NCI-H1092 treated with DMSO at 0.1 percent for 48 hours (cell line): ENCODE measurements at regions not wholly inside any gene's neighbourhood (a gene's known extent, or its start where the extent isn't known, plus 50 kb on each side); places are given as distances from the start of the nearest gene placed in this dataset.

ENCODE experiments used
- DNase-seq: peaks from one replicate; lab custom pipeline; 2025; lab: John Stamatoyannopoulos, UW

DNA sequence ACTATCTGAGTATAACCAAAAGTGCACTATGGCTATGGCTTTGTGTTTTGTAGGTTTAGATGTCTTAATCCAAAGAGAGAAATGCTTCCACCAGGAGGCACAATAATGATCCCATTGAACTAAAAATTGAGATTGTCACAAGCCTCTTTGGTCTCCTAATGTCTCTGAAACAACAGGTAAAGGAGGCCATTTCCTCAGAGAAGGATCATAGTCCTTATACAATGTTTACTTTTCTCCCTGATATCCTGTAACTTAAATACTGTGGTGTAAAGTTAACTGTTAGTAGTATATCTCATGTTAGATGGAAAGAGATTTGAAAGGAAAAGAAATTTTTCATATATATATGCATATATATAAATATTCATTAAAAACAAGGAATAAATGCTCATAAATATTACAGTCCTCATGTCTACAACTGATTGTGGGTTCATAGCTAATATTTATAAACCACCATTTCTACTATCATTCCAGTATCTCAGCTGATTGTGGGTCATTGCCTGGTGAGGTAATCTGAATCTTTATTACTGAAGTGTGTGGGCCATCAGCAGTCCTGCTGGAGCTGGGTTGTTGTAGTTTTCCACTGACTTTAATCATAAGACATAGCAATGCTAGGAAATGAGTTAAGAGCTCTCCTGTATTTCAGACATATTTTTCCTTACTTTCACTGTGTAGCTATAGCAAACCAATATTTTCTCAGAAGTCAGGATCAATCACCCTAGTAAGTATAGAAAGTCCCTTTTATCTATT lies 1230.4 kb downstream of the PCDH18 start:
- no peak for DNase-seq

DNA sequence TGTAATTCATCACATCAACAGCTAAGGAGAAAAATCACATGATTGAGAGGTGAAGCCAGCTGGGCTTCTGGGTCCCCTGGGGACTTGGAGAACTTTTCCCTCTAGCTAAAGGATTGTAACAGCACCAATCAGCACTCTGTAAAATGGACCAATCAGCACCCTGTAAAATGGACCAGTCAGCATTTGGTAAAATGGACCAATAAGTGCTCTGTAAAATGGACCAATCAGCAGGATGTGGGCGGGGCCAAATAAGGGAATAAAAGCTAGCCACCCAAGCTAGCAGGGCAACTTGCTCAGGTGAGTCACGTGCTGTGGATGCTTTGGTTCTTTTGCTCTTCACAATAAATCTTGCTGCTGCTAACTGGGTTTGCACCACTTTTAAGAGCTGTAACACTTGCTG lies 1248.3 kb downstream of the PCDH18 start:
- no peak for DNase-seq

DNA sequence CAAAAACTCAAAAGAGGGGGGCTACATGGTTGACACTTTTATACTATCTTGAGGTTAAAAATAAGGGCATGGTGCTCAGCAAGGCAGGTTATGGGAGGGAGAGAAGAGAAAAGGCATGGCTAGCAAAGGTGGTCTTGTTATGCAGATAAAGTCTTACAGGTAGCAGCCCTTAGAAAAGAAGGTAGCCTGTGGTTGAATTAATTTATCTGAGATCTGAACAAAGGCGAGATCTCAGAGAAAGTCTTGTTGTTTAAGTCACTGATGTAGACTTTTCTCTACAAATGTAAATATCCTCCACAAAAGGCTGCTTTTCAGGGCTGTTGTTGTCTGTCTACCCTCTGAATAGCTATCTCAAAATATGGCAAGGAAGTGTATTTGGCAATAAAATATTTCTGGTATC lies 1250.4 kb downstream of the PCDH18 start:
- no peak for DNase-seq

DNA sequence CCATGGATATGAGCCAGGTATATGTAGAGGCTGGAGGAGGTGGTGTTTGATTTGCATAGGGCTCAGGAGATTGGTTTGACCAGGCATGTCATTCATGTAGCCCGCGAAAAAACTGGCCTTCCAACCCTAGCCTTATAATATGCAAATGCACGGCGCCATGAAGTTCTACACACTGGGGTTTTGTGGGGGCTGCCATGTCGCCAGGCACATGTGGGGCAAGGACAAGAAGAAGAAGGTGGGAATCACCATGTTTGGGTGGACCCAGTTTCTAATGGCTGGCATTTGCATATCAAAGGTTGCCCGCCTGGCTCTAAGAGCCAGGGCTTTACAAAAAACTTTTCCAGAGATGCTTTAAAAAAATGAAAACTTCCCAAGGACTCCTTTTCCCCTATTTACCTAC lies 1251.0 kb downstream of the PCDH18 start:
- DNase-seq = no peak

DNA sequence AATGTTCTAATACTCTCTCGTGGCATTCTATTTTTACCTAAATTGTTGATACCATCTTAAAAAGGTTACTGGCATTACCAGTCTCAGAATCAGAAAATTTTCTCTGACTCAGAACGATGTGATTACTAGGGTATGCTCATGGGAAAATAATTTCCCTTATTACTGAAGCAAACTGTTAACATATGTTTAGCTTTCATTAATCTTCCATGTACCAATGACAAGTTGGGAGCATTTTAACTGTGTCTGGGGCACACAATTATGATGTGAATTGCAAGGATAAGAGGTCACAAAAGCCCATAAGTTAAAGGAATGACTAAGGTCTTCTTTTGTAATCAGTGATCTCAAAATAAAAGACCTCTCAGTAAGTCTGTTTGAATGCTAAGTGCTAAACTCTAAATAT lies 1254.6 kb downstream of the PCDH18 start:
- no peak for DNase-seq

DNA sequence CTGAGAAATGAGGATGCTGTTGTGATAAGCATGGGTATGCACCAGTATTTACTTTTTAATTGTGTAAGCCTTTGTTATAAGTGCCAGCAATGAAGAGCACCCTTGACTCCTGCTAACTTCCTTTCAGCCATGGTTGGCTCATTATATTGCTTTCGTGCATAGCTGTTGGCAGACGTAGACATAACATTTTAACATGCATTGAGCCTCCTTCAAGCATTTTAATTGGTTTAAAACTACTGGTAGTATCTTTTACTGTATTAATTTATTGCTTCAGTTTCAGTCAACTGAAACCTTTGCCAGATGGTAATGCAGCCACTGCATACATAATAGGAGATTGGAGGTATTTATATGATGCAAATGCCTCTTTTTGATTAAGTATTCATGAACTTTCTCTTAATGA lies 1285.4 kb downstream of the PCDH18 start:
- DNase-seq = peak; percentile 19

DNA sequence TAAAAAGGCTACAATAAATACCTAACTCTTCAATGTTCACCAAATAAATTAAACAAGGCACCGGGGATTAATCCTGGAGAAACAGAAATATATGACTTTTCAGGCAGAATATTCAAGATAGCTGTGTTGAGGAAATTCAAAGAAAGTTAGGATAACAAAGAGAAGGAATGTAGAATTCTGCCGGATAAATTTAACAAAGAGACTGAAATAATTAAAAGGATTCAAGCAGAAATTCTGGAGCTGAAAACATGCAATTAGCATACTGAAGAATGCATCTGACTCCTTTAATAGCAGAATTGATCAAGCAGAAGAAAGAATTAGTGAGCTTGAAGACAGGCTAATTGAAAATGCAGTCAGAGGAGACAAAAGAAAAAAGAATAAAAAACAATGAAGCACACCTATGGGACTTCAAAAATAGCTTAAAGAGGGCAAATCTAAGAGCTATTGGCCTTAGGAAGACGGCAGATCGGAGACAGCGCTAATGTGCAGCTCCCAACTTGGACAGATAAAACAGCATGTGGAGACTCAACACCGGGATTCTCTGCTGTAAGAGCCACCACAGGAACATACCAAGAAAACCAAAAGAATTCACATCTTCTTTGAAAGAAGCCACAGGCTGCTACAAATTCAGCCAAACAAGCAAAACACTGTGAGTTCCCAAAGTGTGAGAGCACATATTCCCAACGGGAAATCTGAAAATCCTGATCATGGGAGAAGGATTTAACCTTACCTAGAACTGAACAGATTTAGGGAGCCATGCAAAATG lies 1290.9 kb downstream of the PCDH18 start:
- DNase-seq = no peak

DNA sequence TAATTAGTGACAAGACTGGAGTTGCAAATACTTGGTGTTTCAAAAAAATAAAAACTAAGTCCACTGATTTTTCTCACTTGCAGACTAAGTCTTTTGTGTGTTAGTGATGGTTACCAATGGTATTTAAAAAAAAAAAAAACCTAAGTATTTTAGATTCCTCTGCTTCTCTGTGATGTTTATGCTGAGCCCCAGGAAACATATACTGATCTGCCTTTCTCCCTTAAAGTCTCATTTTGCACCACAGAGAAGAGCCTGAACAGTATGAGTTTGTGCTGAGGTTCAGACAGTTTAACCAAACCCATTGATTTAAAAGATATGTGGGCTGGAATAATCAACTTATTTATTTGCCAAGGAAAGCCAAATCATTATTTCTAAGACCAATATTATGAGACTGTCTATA lies 1305.0 kb downstream of the PCDH18 start:
- no peak for DNase-seq

DNA sequence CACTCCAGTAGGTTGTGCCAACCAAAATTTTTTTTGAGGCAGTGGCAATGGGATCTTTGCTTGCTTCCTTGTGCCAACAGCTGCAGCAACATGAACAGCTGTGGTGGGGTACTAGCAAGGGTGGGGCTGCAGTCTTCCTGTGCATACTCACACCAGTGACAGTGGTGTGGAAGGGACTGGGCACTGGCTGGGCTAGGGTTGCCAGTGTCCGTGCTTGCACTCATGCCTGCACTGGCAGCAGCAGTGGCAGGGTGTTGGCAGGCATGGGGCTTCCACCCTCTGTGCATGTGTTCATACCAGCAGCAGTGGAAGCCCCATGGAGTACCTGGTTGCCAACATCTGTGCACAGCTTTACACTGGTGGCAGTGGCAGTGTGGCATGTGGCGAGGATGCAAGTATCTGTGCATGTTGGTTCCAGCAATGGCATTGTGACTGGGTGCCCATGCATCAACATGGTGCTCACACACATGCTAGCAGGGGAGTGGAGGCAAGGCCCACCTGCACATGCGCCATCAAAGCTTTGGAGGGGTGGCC lies 1312.6 kb downstream of the PCDH18 start:
- DNase-seq = no peak

DNA sequence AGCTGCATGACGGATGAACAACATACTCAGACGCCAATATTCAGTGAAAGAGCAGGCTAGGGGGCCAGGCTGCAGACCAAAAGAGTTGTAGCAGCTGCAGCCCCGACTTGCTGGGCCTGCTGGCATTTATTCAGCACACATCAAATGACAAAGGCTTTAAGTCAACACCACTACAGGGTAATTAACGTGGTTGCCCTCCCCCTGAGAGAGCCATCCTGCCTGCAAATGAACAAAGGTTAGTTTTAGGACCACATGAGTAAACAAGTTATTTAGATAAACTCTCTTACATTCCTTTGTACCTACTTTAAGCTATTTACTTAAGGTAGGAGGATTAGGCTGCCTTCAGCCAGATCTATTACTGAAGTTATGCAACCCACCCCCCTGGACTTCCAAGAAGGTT lies 1329.1 kb downstream of the PCDH18 start:
- no peak for DNase-seq

DNA sequence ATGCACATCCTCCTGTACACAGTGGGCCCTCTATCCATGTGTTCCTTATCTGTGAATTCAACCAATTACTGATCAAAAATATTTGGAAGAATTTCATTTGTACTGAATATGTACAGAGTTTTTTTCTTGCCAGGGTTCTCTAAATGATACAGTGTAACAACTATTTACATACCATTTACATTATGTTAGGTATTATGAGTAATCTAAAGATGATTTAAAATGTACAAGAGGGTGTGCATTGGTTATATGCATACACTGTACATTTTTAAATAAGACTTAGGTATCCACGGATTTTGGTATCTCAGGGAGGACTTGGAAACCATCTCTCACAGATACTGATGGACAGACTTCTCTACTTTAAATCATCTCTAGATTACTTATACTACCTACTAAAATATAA lies 1333.9 kb downstream of the PCDH18 start:
- no peak for DNase-seq

DNA sequence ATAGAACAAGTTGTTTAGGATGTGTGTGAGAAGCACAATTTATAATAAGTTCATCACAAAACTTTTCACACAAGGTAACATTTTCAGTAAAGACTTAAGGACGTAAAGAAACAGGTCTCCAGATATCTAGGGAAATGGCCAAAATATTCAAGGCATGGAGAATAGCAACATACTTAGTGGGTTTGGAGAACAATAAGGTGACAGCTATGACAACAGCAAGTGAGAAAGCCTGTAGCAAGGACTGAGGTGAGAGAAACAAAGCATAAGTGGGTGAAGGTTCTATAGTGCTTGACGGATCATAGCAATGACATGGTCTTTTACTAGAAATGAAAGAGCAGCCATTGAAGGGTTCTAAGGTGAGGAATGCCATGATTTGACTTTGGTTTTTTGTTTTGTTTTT lies 1337.3 kb downstream of the PCDH18 start:
- no peak for DNase-seq

DNA sequence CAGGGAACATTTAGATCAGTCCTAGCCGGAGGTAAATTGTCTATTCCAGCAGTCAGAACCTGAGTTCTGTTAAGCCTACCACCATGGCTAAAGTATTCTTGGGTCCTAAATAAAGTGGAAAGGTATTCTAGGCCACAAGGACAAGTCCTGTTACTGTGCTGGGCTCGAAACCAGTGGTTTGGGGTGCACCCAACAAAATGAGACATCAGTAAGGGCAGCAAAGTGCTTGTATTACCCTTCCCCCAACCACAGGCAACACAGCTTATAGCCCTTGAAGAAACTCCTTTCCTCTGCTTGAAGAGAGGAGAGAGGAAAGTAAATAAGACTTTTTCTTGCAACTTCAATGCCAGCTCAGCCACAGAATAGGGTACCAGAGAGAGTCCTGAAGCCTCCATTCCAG lies 1345.6 kb downstream of the PCDH18 start:
- DNase-seq = no peak

DNA sequence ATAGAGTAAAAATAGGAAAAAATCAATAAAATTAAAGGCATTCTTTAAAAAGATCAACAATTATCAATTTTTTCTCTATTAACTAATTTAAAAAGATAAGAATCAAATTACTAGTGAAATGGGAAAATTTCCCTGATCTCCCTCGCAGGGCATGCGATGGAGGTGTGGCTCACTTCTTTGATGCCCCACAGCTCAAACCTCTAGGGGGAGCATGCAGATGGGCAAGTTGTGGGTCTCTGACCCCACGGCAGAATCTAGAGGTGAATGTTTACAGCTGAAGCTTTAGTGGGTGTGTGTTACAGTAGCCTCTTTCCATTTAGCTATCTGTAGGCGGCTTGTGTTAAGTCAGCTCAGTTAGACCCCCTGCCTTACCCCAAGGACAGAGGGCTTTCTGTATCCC lies 1348.8 kb downstream of the PCDH18 start:
- no peak for DNase-seq

DNA sequence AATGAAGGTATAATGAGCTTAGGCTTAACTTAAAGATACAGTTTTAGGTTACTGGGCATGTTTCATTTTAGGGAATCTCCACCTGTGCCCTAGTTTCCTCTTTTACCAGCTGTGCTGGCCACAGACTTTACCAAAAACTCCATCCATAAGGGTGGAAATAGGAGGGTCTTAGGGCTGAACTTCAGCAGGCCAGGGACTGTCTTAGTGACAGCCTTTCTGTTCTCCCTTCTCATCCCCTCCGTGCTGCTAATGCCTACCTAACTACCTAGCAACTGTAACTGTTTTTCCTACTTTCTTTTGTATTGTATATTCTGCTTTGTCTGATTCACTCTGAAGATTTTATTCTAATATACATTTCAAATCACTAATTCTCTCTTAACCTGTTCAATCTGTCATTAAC lies 1375.3 kb downstream of the PCDH18 start:
- no peak for DNase-seq

DNA sequence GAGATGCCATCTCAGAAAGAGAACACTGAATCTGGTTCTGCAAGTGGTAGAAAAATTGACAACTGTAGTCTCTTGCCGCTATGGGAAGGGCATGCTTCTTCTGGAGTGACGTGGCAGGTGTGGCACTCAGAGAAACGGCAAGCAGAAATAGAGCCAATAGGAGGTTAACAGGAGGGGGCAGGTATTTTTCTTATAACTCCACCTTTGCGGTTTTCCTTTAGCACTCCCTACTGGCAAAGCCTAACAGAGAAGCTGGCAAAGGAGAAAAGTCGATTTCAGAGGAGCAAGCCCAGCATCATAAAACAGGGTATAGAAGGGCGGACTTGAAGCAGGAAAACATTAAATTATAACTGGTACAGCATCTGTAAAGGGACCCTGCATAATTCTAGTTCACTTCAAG lies 1382.2 kb downstream of the PCDH18 start:
- DNase-seq = no peak

DNA sequence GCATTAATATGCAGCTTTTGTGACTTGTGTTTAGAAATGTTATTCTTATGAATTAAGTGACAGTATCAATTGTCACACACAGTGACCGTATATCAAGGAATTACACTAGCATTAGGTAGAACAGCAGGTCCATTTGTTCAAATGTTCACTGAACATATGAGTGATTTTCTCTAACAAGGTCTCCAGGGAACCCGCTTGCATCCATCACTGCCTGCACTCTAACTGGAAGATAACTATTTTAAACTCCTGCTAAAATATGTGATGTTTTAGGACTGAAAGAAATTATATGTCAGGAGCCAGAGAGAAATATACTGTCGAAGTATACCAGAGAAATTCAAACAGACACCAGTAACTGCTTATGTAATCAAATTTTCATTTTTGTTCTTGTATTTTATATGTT lies 1395.7 kb downstream of the PCDH18 start:
- no peak for DNase-seq

DNA sequence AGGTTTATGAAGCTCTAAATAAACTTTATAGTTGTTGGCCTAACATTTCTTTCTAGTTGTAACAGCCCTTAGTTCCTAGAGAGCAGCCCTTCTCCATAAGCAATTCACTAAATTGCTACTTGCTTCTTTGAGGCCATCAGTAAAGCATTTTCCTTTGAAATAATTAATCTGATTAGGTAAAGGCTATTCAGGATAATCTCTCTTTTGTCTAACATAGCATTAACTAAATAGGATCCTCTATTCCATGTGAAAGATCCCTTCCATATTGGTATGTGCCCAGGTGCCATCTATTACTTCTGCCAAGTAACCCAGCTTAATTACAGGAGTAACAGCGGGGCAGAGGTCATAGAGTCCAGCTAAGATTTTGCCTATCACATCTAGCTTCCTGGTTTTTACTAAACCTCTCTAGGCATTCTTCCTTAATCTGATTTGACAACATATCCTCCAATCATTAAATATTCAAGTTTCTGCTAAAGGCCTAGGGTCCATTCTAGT lies 1408.0 kb downstream of the PCDH18 start:
- DNase-seq = no peak

DNA sequence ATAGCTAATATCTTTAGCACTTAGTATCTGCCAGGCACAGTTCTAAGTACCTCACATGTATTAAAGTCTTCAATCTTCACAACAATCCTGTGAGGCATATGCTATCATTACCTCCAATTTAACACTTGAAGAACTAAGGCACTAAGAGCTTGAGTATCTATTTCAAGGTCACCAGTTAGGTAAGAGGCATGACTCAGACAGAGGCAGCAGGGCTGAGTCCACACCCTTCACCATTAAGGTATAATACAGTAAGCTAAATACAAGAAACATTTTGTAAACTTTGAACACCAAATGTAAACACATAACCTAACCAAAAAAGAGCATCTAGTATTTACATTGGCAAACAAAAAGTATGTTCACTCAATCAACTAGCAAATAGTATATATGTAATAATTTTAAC lies 1410.9 kb downstream of the PCDH18 start:
- DNase-seq = no peak

DNA sequence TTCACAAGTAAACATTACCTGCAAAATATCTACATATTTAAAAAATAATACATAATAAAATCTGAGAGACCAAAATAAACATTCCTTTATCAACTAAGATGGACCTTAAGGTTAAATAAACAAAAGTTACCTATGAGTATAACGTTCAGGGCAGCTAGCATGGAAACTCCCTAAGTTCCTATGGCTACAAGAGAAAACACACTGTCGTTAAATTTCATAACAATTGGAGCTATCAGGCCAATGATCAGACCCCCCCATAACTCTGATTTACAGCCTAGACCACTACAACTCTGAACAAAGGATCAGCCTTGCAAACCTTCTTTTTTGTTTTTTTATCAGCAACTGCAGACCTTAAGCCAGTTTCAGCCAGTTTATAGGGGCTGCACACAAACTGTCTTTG lies 1418.4 kb downstream of the PCDH18 start:
- DNase-seq = no peak

DNA sequence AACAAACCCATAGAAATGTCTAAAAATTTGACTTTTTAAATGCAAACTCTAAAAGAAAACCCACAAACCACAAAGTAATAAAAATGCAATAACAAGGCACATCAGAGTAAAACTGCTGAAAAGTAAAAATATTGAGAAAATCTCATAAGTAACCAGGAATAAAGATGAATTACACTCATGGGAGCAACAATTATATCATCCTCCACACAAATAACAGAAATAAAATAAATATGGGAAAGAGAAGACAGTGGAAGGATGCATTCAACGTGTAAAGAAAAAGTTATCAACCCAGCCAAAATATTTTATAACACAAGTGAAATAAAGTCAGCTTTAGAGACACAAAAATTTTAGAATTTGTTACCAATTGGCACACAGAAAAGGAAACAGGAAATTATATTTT lies 1420.2 kb downstream of the PCDH18 start:
- DNase-seq = no peak

DNA sequence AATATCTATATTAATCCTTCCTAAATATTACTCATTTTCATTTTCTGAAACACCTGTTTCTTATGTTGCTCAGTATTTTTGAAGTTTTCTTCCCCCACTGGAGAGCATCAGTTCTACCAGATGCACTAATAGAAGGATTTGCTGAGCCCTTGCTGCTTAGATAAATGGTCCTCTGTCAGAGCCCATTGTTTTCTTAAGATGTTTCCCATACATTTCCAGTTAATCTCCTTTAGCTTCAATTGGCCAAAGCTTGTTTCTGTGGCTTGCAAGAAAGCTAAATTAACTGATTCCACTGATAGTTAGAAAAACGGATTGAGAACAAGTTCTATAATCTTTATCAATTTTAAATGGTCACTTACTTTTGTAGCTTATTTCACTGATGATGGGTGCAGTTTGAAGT lies 1425.5 kb downstream of the PCDH18 start:
- DNase-seq = no peak

DNA sequence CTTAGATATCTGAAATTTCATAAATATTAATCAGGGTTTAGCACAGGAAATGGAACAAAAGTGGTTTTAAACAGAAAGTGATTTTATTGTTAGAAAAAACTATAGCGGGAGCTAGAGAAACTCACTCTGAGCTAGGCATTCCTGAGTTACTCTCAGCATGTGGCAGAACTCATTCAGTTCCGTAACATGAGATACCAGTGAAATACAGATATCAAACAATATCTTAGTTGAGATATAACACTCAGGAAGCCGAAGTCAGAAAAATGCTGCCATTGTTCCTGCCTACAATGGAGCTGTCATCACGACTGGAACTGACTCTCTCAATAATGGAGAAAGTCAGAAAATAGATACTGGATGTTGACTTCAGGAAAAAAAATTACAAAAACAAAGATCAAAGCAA lies 1428.7 kb downstream of the PCDH18 start:
- no peak for DNase-seq
